ENCODE measurements at regions not wholly inside any gene's neighbourhood (a gene's known extent, or its start where the extent isn't known, plus 50 kb on each side); places are given as distances from the start of the nearest gene placed in this dataset.
A peak's percentile ranks its signal among the peaks of the same experiment; 100 is the strongest.

DNA sequence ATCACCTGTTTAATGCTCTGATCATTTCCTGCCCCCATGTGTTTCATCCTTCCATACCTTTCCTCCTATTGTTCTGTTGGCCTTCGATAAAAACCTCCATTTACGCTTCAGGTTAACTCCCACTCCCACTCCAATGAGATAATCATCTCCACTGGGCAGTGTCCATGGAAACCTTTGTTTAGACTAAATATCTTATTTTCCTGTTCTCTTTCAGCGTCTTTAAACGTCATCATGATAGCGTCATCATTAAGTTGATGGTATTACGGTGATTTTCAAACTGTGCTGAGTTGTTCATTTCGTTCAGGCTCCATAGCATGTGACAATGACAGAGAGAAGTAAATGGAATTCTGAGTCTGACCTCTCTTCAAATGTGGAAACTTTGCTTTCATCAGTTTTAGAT lies 970.5 kb upstream of the SLC35B3 start:
- DNase-seq (ENCODE audit: low spot score): no peak

DNA sequence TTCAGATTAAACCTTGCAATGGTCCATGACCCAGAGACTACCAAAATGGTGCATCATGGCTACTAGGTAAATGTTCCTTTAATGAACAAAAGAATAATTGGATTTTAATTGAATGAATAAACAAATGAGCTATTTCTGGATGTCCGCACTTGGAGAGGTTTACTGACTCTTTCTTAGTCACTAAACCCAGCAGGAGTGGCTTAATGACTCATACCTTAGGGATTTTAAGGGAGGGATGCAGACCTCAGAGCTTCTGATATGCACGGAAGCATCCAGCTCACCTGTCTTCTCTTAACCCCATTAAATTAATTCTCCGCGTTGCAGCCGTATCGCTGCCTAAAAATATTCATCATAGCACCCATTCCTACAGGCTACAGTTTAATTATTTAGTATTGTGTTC lies 970.0 kb upstream of the SLC35B3 start:
- no peak for DNase-seq (ENCODE audit: low spot score)

DNA sequence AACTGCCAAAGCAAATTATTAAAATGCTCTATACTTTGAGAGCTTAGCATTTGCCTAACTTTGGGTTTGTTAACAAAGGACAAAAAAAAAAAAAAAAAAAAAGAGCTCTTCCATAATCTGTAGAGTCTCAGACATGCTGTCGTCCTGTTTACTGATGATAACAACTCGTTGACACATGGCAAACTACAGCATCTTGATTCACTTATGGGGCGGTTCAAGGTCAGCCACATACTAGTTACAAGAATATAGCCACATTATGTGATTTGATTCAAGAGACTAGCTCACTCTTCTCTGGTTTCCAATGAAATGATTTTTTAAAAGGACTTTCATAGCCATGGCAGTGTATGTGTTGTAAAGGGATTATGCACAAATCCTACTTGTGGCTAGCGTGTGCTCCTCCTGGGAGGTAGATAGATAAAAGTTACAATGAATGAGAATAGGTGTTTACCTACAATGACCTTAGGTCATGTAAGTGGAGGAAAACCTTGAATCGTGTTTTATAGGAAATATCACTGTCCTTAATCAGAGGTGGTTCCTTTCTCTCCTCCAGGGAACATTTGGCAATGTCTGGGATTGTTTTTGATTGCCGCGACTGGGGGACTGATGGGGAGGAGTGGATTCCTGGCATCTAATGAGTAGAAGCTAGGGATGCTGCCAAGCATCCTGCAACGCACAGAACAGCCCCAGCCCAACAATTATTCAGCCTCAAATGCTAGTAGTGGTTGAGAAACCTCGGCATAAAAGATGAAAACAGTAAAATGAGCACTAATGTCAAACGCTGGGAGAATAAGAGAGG lies 969.2 kb upstream of the SLC35B3 start:
- no peak for DNase-seq (ENCODE audit: low spot score)

DNA sequence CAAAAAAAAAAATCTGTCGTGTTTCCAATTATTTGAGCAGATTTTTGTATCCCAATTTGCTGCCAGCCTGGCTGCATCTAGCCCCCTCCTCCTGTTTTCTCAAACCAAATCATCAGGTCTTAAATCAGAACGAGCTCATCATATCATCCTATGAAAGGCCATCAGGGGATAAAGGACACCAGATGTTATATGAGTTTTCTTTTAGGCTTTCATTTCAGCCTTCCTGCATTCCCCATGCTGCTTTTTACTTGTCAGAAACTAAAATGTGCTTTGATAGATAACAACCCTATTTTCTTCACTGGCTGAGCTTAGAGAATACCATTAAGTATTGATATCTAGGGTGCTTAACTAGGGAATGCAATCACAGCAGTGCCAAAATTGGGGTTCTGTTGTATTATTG lies 968.4 kb upstream of the SLC35B3 start:
- DNase-seq (ENCODE audit: low spot score): no peak

DNA sequence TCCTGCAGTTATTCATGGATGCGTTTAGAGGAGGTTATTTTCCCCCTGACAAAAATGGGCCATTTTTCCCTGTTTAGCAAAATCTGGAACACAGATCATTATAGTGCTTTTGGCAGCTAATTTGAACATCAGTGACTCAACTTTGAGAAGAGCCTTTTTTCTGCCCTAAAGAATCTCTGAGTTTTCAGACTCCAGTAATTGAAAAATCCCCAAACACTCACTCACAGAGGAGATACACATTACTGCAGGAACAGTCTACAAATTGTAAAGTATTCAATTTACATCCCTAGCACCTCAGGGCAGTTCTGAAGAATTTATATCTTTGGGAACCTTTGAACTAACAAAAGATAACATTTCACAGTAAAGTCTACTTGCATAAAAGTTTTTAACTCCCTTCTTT lies 966.6 kb upstream of the SLC35B3 start:
- DNase-seq (ENCODE audit: low spot score): no peak

DNA sequence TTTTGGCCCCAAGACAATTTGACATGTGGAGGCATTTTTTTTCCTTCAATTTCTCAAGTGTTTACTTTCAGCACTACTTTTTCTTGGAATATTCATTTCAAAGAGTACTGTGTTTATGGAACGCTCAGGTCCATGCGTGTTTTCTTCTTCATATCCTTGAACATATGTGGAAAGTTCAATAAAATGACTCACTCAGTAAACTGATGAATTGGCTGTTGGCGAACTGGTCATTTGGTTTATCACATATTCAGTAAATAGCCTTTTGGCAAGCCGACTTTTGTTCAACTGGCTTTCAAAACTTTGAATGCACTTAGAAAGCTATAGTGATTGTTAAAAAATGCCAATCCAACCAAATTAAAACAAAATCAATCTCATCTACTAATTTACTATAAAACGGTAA lies 964.6 kb upstream of the SLC35B3 start:
- no peak for DNase-seq (ENCODE audit: low spot score)

DNA sequence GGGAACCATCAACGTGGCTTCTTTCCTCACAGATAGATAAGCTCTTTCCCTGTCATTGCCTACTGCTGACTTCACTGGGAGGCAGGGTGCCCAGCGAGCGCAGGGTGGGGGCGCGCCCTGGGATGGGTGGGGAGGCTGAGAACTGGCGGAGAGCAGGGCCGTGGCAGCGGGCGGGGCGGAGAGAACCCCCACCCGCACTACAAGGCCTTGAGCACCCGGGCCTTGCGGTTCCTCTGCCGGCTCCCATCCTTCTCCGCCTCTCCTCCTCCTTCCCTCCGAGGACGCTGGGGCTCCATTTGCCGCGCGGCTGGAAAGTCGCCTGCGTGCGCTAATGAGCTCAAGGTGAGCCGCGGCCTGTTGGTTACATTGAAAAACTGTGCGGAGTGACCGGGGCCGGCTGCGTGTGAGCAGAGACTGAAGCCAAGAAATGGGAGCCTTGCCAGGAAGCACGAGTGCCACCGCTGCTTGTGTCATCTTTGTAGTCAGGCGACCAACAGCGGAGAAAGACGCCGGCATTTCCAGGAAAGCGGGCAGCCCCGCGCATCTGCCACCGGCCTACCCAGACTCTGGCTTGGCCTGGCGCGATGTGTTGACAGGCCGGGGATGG lies 963.5 kb upstream of the SLC35B3 start:
- no peak for DNase-seq (ENCODE audit: low spot score)

DNA sequence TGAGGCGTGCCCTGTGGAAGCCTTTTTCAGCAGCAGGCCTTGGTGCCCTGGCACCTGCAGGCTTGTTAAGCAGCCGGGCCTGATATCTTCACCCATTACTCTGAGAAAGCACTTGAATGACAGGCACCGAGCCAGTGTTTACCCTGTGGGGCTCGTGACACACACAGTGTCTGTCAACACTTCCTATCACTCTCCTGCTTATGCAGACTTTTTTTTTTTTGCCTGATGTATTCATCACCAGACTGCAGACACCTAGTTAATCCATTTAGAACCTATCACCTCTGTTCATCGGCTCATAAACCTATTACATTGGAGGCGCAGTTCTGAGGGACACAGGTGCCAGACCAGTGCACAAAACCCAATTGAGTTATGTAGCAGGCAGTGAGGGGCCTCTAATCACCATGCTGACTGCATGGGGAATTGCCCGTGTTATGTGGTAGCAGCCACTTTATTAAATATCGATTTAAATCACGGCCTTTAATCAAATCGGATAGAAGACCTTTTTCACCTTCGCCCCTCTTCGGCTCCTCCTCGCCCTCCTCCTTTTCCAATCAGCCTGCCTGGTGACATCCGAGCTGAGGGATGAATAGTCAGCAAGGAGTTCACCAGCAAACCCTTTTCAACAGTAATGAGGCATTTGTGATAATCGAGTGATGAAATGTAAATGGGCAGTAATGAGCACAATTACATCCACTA lies 962.9 kb upstream of the SLC35B3 start:
- DNase-seq (ENCODE audit: low spot score): peak; percentile 3

DNA sequence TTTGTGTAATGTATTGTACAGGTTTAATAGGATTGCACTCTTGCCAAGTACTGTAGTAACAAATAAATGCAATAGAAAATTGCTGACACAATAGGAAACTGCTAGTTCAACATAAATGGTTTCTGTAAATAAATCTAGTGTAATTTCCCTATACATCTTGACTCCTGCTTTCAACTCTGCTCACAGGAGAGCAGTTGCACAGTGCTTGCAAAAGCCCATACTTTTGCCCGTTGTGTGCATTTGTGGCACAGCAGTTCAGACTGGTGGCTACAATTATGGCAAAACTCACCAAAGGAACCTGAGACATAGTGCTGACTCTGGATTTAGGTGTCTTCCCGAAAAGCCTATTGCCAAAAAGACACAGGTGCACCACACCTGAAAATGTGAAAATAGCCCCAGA lies 953.3 kb upstream of the SLC35B3 start:
- DNase-seq (ENCODE audit: low spot score): no peak

DNA sequence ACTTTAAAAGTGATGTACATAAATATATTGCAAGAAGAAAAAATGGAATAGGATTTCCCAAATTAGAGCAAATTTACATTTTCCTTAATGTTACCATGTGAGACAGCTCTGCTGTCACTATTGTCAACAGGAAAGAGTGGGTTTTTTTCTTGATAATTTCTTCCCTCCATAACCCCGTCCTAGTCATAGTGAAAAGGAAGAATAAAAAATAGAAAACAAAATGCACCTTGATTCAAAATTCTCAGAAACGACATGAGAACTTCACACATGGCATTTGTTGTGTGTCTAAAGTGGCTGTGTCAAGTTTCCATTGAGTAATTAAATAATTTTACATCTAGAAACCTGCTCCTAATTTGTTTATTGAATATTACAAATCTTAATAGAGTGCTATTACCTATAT lies 945.2 kb upstream of the SLC35B3 start:
- DNase-seq (ENCODE audit: low spot score): no peak

DNA sequence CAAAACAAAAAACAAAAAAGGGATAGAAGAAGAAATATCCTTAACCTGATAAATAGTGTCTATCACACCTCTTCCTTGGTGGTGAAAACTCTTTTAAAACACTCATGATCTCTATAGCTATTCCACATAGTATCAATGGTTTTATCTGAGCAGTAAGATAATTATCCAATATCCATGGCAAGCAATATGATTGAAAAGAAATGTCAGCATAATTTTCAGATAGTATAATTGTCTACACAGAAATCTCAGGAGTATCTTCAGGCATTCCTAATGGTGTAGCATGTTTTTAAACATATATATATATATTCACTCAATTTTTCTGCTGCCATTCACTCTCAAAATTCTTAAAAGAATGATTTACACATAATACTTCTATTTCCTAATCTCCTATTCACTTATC lies 938.0 kb upstream of the SLC35B3 start:
- DNase-seq (ENCODE audit: low spot score): no peak

DNA sequence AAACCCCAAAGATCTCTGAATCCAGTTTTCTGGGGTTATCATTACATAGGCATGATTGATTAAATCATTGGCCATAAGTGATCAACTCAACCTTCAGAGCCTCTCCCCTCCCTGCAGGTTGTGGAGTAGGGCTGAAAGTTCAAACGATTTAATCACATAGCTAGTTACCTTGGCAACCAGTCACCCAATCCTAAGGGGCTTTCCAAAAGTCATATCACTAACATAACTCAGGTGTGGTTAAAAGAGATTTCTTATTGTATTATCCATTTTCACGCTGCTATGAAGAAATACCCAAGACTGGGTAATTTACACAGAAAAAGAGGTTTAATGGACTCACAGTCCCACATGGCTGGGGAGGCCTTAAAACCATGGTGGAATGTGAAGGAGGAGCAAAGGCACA lies 935.1 kb upstream of the SLC35B3 start:
- DNase-seq (ENCODE audit: low spot score): no peak

DNA sequence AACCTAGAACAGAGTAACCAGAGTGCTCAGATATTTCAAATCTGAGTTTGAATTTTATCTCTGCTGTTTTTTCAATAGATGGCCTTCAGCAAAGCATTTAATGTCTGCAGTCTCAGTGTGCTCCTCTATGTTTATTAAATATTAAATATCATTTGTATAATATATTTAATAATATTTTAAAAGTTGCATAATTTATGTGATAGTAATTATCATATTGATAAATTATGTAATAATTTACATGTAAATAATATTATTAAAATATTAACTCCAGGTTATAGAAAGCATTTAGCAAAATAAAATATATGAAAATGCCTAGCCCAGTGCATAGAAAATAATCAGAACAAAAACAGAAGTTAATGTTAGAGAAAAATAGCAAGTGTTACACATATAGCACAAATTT lies 930.0 kb upstream of the SLC35B3 start:
- no peak for DNase-seq (ENCODE audit: low spot score)

DNA sequence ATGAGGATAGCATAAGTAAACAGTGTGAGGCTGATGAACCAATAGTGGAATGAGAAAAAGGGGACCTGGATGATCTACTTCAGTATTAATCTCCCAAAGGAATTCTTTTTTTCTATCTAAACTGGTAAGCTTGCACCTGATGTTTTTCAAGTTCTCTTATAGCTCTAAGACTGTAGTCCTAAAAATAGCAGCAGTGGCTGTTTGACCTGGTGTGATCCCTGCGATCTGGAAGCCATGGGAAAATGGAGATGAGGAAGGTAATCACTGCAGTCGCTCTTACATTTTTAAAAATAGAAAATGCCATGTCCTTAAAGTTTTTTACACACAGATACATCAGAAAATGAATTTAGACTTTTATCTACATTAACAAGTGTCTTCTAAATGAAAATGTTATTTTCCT lies 926.4 kb upstream of the SLC35B3 start:
- DNase-seq (ENCODE audit: low spot score): no peak

DNA sequence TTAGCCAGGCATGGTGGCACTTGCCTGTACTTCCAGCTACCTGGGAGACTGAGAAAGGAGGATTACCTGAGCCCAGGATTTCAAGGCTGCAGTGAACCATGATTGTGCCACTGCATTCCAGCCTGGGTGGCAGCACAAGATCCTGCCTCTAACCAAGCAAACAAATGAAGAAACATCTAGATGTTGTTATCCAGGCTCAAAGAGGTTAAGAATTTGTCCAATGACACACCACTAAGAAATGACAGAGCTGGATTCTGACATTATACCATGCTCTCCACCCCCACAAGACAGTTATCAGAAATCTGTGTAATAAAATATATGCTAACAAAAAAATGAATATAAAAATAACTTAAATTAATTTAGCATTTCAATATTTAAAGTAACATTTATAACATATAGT lies 925.5 kb upstream of the SLC35B3 start:
- no peak for DNase-seq (ENCODE audit: low spot score)

DNA sequence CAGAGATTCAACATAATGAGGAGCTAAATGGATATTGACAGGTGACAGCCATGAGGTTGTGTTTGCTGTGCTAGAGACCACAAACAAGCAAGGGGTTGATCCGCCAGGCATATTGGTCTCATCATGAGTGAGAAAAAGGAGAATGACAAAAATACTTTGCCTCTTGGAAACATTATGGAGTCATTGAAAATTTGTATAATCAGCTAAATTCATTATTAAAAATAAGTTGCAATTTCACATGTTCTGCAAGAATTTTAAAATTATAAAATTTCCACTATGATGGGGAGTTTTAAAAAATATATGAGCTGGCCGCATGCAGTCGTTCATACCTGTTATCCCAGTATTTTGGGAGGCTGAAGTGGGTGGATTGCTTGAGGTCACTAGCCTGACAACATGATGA lies 912.3 kb upstream of the SLC35B3 start:
- DNase-seq (ENCODE audit: low spot score): no peak

DNA sequence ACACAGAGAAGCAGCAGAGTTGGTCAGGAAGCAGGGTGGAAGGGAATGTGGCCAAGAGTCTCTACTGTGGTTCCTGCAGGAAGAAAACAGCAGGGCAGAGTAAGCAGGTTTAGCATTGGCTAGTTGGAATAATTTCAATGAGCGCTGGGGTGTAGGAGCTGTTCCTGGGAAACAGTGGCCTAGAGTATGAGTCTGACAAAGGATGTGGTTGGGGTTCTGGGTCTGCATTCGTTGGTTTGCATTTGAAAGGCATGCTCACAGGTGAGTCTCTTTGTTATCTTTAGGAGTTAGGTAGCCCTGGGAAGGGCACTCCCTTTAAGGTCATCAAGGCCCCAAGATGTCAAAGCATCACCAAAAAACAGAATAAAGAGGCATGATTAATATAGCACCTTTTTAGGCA lies 911.6 kb upstream of the SLC35B3 start:
- DNase-seq (ENCODE audit: low spot score): no peak

DNA sequence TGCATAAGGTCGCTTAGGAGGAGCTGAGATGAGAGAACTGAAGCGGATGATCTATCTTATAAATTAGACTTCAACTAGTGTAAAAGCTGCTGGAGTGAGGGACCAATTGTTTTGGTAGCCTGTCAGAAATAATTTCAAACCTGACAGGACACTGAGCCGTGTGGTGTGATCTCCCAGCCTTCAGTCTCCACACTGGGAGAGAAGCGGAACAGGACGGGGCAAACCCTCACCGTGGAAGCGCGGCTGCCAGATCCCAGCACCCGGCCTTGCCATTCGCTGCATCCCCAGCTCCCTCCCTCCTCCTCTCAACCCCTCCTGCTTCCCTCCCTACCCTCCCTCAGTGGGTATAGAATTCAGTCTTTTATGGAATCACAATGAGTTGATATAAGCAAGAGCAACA lies 900.1 kb upstream of the SLC35B3 start:
- no peak for DNase-seq (ENCODE audit: low spot score)

DNA sequence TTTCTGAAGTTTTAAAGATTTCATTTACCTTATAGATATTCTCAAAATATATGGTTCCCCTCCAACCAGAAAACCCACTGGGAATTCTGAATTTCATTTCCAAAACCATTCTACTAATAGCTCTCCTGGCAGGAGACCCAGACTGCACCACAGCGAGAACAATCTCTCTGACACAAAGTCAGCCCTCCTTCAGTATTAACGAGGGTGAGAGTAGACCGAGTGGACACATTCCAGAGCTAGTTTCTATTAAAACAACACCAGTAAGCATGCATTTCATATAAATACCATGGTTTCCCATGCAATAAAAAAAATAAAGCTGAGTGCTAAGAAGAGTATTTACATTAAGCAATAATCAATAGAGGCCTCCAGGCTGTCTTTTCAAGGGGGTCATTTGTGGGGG lies 899.6 kb upstream of the SLC35B3 start:
- DNase-seq (ENCODE audit: low spot score): no peak

DNA sequence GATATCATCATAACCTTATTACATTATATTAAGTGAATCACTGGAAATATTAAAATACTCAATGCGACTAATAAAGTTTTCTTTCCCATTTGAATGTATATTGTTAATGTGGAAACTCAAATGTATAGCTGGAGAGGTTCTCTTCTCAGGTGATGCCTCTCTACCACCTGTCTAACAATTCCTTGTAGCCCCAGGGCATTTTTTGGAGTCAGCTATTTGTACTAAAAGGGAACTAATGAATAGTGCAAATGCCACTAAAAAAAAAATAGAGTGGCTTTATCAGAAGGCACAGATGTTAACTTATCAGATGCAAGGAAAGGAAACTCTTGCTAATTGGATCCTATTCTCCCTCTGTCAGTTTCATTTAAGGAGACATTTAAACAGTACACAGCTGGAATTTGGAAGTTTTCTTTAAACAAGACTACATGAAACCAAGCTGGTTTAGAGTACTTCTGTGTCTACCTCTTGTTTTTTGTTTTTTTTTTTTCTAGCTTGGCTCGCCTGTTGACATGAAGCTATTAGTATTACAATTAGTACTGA lies 897.0 kb upstream of the SLC35B3 start:
- no peak for DNase-seq (ENCODE audit: low spot score)

DNA sequence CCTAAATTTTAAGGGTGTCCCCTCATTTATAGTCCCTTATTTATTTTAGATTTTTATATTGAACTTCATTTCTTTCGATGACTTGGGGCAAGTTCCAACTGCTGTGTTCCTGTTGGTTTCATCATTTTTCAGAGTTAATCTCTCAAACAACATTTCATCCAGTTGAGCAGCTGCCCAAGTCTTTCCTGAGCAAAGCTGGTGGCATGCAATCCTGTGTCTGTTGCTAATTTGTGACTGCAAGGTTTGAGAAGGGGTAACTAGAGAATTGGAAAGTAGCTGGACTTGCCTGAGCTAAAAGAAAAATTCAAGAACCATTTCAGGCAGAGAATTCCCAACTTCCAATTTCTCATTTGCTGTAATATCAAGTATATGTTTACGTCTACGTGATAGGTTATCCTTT lies 881.5 kb upstream of the SLC35B3 start:
- no peak for DNase-seq (ENCODE audit: low spot score)

DNA sequence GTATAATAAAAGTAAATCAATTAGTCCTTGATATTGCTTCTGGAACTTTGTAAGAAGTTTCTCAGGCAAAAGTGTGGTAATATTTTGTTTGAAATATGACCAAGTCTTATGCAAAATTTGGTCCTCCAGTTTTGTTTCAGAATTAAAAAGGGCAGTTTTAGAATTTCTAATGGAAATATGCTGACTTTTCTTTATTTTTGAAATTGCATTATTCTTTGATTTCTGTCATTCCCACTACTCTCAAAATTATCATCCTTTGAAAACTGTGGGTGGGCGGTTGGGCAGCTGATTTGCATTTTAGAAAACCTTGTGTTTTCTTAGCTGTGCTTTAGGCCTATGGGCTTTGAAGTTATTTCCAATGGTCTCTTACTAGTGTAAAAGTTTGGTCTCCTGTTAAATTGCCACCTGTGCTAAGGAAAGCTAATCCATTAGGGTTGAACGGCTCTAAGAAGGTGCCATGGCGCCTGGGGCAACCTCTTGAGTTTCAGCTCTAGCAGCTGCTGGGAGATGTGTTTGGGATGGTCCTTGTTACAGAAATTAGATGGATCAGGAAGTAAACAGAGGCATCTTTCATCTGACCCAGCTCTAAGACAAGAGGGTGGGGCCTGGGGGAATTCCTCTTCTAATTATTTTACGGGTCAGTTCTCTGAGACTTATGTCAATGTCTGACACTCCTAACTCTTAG lies 880.8 kb upstream of the SLC35B3 start:
- no peak for DNase-seq (ENCODE audit: low spot score)

DNA sequence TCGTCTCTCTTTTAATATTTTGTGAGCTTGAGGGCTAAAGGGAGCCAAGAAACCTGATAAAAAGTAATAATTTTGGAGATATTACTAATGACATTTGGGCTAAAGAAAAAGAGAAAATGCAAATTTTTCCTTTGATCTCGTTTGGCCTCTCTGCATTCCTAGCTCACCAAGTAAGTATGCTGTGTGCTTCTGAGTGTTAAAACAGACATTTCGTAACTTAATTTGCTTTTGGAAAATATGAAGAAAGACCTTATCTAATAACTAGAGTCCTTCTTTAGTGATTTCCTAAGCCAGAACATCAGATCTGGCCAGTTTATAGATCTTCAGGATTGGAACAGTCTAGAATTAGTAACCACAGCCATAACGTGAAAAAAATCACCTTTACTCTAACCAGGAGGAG lies 872.9 kb upstream of the SLC35B3 start:
- no peak for DNase-seq (ENCODE audit: low spot score)

Measured in HuH-7 (cell line).